HCT116 (cell line): ENCODE measurements at regions not wholly inside any gene's neighbourhood (a gene's known extent, or its start where the extent isn't known, plus 50 kb on each side); places are given as distances from the start of the nearest gene placed in this dataset.

Experiments
- ATAC-seq: fragments of 200-7000 bp; cut with Tn5 transposase; 2 replicates; pipeline ENCODE4 v1.9.1; 2020; ENCODE audit warnings: mild to moderate bottlenecking, moderate library complexity
- BruUV-seq: library from RNA; stranded (reverse); fragments of 400-500 nt; replicated peaks from 2 replicates; lab custom pipeline; 2021; lab: Mats Ljungman, UMichigan
- CTCF ChIA-PET: fragments of 300-600 bp; sonication (Branson Sonifier 250); formaldehyde crosslinking; loops from one replicate; lab custom pipeline; 2021; ENCODE audit warnings: antibody characterized with exemption; lab: Charles Lee
- POLR2A ChIA-PET: fragments of 300-600, 350-600 bp; sonication (Branson Sonifier 250); formaldehyde crosslinking; loops from one replicate; lab custom pipeline; 2021; ENCODE audit warnings: antibody characterized with exemption; lab: Charles Lee
- RAD21 ChIA-PET, 2 experiments: fragments of 300-600 bp; sonication (Branson Sonifier 250); formaldehyde crosslinking; loops; one replicate each; lab custom pipeline; 2023; ENCODE audit warnings: low total read pairs in 2 of 2; ENCODE audit not compliant: uncharacterized antibody in 2 of 2, unreplicated experiment in 2 of 2, low non-redundant PET in 1 of 2; lab: Charles Lee
- DNase-seq: peaks from one replicate; pipeline ENCODE4 v3.0.0-alpha.2; 2010; ENCODE audit warnings: low read depth, low spot score
- H2AFZ ChIP-seq: fragments of 200-600 bp; shearing (Covaris generic), sonication (generic); 2 replicates; pipeline ENCODE4 v1.6.1; 2017; ENCODE audit warnings: low read depth, mixed run types, mixed read lengths, antibody characterized with exemption, low read length; ENCODE audit not compliant: poor library complexity, severe bottlenecking
- H3K27ac ChIP-seq: 2 replicates; pipeline ENCODE4 v1.5.1; 2012; ENCODE audit warnings: low read depth, low read length
- H3K27me3 ChIP-seq: fragments of 200-600 bp; sonication (generic); 2 replicates; pipeline ENCODE4 v1.6.1; 2016; ENCODE audit warnings: mixed run types, low read length, mixed read lengths; ENCODE audit not compliant: insufficient read depth
- H3K36me3 ChIP-seq, 2 experiments: fragments of 200-500 bp in 1 of 2; fragments of 200-600 bp in 1 of 2; sonication (Bioruptor generic) in 1 of 2; sonication (generic) in 1 of 2; 2 replicates each; pipeline versions ENCODE4 v1.5.1 to v1.6.1; 2014 to 2016; ENCODE audit warnings: low read length in 2 of 2, inconsistent platforms in 1 of 2, mixed read lengths in 1 of 2, mixed run types in 1 of 2; ENCODE audit not compliant: insufficient read depth in 2 of 2, control insufficient read depth in 1 of 2
- H3K4me1 ChIP-seq, 2 experiments: fragments of 200-600 bp in 1 of 2; sonication (generic) in 1 of 2; 2 replicates each; pipeline versions ENCODE4 v1.5.1 to v1.6.1; 2012 to 2017; ENCODE audit warnings: low read length in 2 of 2, inconsistent platforms in 1 of 2, mild to moderate bottlenecking in 1 of 2, mixed read lengths in 1 of 2, mixed run types in 1 of 2, moderate library complexity in 1 of 2; ENCODE audit not compliant: insufficient read depth in 2 of 2, control insufficient read depth in 1 of 2
- H3K4me2 ChIP-seq: fragments of 200-600 bp; sonication (generic); 2 replicates; pipeline ENCODE4 v1.6.1; 2017; ENCODE audit warnings: mixed run types, low read length, mixed read lengths
- H3K4me3 ChIP-seq, 2 experiments: fragments of 200-600 bp in 1 of 2; sonication (generic) in 1 of 2; replicated peaks in 1 of 2; 2 replicates each; pipeline ENCODE4 v1.5.1; 2011 to 2016; ENCODE audit warnings: low read length in 2 of 2, control low read depth in 1 of 2, low read depth in 1 of 2, mild to moderate bottlenecking in 1 of 2, mixed read lengths in 1 of 2, mixed run types in 1 of 2
- H3K79me2 ChIP-seq: fragments of 200-600 bp; sonication (generic); 2 replicates; pipeline ENCODE4 v1.6.1; 2017; ENCODE audit warnings: mild to moderate bottlenecking, mixed run types, low read length, moderate library complexity, mixed read lengths; ENCODE audit not compliant: insufficient read depth
- H3K9ac ChIP-seq: fragments of 200-600 bp; sonication (generic); 2 replicates; pipeline ENCODE4 v1.6.1; 2016; ENCODE audit warnings: low read length, mixed read lengths
- H3K9me2 ChIP-seq: fragments of 200-600 bp; sonication (generic), shearing (Covaris generic); 2 replicates; pipeline ENCODE4 v1.6.1; 2017; ENCODE audit warnings: mixed run types, mild to moderate bottlenecking, moderate library complexity; ENCODE audit not compliant: insufficient read depth
- H3K9me3 ChIP-seq, 2 experiments: fragments of 200-500 bp in 1 of 2; fragments of 200-600 bp in 1 of 2; sonication (Bioruptor generic) in 1 of 2; sonication (generic) in 1 of 2; 2 replicates each; pipeline ENCODE4 v1.6.1; 2014 to 2017; ENCODE audit warnings: low read length in 2 of 2, mixed read lengths in 2 of 2, inconsistent platforms in 1 of 2, low read depth in 1 of 2, mild to moderate bottlenecking in 1 of 2, mixed run types in 1 of 2, moderate library complexity in 1 of 2; ENCODE audit not compliant: control insufficient read depth in 1 of 2, insufficient read depth in 1 of 2
- H4K20me1 ChIP-seq: fragments of 200-600 bp; sonication (generic), shearing (Covaris generic); 2 replicates; pipeline ENCODE4 v1.6.1; 2017; ENCODE audit warnings: mixed run types, mild to moderate bottlenecking, moderate library complexity; ENCODE audit not compliant: insufficient read depth
- CBX3 ChIP-seq: IDR thresholded peaks from 2 replicates; pipeline ENCODE4 v1.6.1; 2012; ENCODE audit warnings: low read depth
- CEBPB ChIP-seq: IDR thresholded peaks from 2 replicates; pipeline ENCODE4 v1.6.1; 2012; ENCODE audit warnings: low read depth
- EZH2 ChIP-seq: fragments of 200-600 bp; sonication (generic); IDR thresholded peaks from 2 replicates; pipeline ENCODE4 v1.6.1; 2017; ENCODE audit warnings: antibody characterized with exemption, mixed run types
- EZH2phosphoT487 ChIP-seq: fragments of 200-600 bp; IDR thresholded peaks from 2 replicates; pipeline ENCODE4 v1.6.1; 2018; ENCODE audit warnings: antibody characterized with exemption, borderline replicate concordance
- JUND ChIP-seq: IDR thresholded peaks from 2 replicates; pipeline ENCODE4 v1.6.1; 2012
- POLR2A ChIP-seq: IDR thresholded peaks from 2 replicates; pipeline ENCODE4 v1.7.0; 2011; ENCODE audit warnings: borderline replicate concordance; ENCODE audit not compliant: insufficient read depth, insufficient read length; ENCODE audit errors: extremely low read depth
- POLR2AphosphoS5 ChIP-seq: IDR thresholded peaks from 2 replicates; pipeline ENCODE4 v1.6.1; 2011; ENCODE audit warnings: mild to moderate bottlenecking, low read depth, low read length, moderate library complexity
- SIN3A ChIP-seq: IDR thresholded peaks from 2 replicates; pipeline ENCODE4 v1.6.1; 2012; ENCODE audit warnings: low read depth
- SP1 ChIP-seq: IDR thresholded peaks from 2 replicates; pipeline ENCODE4 v1.6.1; 2012; ENCODE audit warnings: low read depth
- SRF ChIP-seq: IDR thresholded peaks from 2 replicates; pipeline ENCODE4 v1.6.1; 2012; ENCODE audit warnings: low read depth
- TCF7L2 ChIP-seq: IDR thresholded peaks from 2 replicates; pipeline ENCODE4 v1.7.0; 2011; ENCODE audit warnings: borderline replicate concordance, inconsistent platforms; ENCODE audit not compliant: insufficient read depth, insufficient read length; ENCODE audit errors: extremely low read depth
- YY1 ChIP-seq: IDR thresholded peaks from 2 replicates; pipeline ENCODE4 v1.6.1; 2011; ENCODE audit warnings: low read length, low read depth, moderate library complexity, mild to moderate bottlenecking; ENCODE audit not compliant: insufficient replicate concordance; ENCODE audit errors: extremely low read depth
- ZFX ChIP-seq: fragments of 450-650 bp; IDR thresholded peaks from 2 replicates; pipeline ENCODE4 v1.6.1; 2017
- ZNF274 ChIP-seq: fragments of 200-500 bp; sonication (Bioruptor generic); IDR thresholded peaks from 2 replicates; pipeline ENCODE4 v1.6.1; 2014; ENCODE audit warnings: mild to moderate bottlenecking, low read depth, low read length, inconsistent platforms
- intact Hi-C: fragments of 100-400 bp; cut with micrococcal nuclease; formaldehyde crosslinking; loops from 2 replicates; pipeline ENCODE4 v1.10.0; 2022
- TF ChIP-seq, protein P1 (sequence below), 3 experiments: fragments of 200-600 bp in 1 of 3; sonication (generic) in 1 of 3; IDR thresholded peaks in 2 of 3; conservative IDR thresholded peaks in 1 of 3; 2 replicates each; pipeline ENCODE4 v1.5.1; 2012 to 2017; ENCODE audit warnings: low read depth in 2 of 3, low read length in 2 of 3, antibody characterized with exemption in 1 of 3, borderline replicate concordance in 1 of 3, control low read depth in 1 of 3, mild to moderate bottlenecking in 1 of 3, mixed read lengths in 1 of 3, mixed run types in 1 of 3, moderate library complexity in 1 of 3; ENCODE audit not compliant: insufficient read depth in 1 of 3
- TF ChIP-seq, protein P2 (sequence below): IDR thresholded peaks from 2 replicates; pipeline ENCODE4 v1.6.1; 2011; ENCODE audit warnings: mild to moderate bottlenecking, low read length, moderate library complexity; ENCODE audit not compliant: insufficient replicate concordance; ENCODE audit errors: extremely low read depth
- TF ChIP-seq, protein P3 (sequence below): IDR thresholded peaks from 2 replicates; pipeline ENCODE4 v1.6.1; 2012
- TF ChIP-seq, protein P4 (sequence below): IDR thresholded peaks from 2 replicates; pipeline ENCODE4 v1.6.1; 2012; ENCODE audit warnings: low read depth

DNA sequence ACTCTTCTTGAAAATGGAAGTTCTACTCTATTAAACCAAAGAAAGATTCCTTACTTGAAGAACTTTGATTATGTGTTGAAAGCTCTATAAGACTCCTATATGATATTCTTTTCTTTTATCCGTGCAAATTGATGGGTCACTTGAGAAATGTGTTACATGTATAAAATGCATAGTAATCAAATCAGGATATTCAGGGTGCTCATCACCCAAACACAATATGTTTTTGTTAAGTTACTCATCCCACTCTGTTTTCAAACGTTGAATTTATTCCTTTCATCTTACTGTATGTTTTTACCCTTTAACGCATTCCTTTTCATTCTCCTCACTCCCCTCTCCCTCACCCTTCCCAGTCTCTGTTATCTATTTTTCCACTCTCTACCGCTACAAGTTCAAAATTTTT lies 305.5 kb upstream of the KYNU start:
- intact Hi-C loops: no loop called here
- POLR2A ChIA-PET: no interaction called here
- Histone ChIP-seq H4K20me1 (no peaks in the 10 kb centered on the region), H3K79me2 (no peaks in the 10 kb centered on the region), H2AFZ (no peak overlapping the region), H3K9me2 (no peaks in the 10 kb centered on the region), H3K9me3 (no peaks in the 10 kb centered on the region), H3K36me3 (no peaks in the 10 kb centered on the region), H3K4me2 (no peak overlapping the region), H3K9ac (no peak overlapping the region), H3K27ac (no peak overlapping the region), H3K4me1 (no peaks in the 10 kb centered on the region), H3K4me3 (no peak overlapping the region), H3K27me3 (no peaks in the 10 kb centered on the region)
- TF ChIP-seq YY1 (no peak), JUND (no peak), SP1 (no peak), SIN3A (no peak), CBX3 (no peak), ZFX (no peak), ZNF274 (no peak), EZH2 (no peak), SRF (no peak), EZH2phosphoT487 (no peak), POLR2AphosphoS5 (no peak), POLR2A (no peak), CEBPB (no peak), TCF7L2 (no peak)
- TF ChIP-seq, protein P1, sequence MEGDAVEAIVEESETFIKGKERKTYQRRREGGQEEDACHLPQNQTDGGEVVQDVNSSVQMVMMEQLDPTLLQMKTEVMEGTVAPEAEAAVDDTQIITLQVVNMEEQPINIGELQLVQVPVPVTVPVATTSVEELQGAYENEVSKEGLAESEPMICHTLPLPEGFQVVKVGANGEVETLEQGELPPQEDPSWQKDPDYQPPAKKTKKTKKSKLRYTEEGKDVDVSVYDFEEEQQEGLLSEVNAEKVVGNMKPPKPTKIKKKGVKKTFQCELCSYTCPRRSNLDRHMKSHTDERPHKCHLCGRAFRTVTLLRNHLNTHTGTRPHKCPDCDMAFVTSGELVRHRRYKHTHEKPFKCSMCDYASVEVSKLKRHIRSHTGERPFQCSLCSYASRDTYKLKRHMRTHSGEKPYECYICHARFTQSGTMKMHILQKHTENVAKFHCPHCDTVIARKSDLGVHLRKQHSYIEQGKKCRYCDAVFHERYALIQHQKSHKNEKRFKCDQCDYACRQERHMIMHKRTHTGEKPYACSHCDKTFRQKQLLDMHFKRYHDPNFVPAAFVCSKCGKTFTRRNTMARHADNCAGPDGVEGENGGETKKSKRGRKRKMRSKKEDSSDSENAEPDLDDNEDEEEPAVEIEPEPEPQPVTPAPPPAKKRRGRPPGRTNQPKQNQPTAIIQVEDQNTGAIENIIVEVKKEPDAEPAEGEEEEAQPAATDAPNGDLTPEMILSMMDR (IDR thresholded peaks at IDR 0.05 in 2 of 3, conservative IDR thresholded peaks at IDR 0.05 in 1 of 3; ENCODE audit: borderline replicate concordance in 1 of 3, insufficient read depth in 1 of 3, low read depth in 2 of 3, low read length in 2 of 3): no peak
- TF ChIP-seq, protein P2, sequence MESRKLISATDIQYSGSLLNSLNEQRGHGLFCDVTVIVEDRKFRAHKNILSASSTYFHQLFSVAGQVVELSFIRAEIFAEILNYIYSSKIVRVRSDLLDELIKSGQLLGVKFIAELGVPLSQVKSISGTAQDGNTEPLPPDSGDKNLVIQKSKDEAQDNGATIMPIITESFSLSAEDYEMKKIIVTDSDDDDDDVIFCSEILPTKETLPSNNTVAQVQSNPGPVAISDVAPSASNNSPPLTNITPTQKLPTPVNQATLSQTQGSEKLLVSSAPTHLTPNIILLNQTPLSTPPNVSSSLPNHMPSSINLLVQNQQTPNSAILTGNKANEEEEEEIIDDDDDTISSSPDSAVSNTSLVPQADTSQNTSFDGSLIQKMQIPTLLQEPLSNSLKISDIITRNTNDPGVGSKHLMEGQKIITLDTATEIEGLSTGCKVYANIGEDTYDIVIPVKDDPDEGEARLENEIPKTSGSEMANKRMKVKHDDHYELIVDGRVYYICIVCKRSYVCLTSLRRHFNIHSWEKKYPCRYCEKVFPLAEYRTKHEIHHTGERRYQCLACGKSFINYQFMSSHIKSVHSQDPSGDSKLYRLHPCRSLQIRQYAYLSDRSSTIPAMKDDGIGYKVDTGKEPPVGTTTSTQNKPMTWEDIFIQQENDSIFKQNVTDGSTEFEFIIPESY: no peak
- TF ChIP-seq, protein P3, sequence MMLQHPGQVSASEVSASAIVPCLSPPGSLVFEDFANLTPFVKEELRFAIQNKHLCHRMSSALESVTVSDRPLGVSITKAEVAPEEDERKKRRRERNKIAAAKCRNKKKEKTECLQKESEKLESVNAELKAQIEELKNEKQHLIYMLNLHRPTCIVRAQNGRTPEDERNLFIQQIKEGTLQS: no peak
- TF ChIP-seq, protein P4, sequence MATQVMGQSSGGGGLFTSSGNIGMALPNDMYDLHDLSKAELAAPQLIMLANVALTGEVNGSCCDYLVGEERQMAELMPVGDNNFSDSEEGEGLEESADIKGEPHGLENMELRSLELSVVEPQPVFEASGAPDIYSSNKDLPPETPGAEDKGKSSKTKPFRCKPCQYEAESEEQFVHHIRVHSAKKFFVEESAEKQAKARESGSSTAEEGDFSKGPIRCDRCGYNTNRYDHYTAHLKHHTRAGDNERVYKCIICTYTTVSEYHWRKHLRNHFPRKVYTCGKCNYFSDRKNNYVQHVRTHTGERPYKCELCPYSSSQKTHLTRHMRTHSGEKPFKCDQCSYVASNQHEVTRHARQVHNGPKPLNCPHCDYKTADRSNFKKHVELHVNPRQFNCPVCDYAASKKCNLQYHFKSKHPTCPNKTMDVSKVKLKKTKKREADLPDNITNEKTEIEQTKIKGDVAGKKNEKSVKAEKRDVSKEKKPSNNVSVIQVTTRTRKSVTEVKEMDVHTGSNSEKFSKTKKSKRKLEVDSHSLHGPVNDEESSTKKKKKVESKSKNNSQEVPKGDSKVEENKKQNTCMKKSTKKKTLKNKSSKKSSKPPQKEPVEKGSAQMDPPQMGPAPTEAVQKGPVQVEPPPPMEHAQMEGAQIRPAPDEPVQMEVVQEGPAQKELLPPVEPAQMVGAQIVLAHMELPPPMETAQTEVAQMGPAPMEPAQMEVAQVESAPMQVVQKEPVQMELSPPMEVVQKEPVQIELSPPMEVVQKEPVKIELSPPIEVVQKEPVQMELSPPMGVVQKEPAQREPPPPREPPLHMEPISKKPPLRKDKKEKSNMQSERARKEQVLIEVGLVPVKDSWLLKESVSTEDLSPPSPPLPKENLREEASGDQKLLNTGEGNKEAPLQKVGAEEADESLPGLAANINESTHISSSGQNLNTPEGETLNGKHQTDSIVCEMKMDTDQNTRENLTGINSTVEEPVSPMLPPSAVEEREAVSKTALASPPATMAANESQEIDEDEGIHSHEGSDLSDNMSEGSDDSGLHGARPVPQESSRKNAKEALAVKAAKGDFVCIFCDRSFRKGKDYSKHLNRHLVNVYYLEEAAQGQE: no peak
- ATAC-seq: no peak
- RAD21 ChIA-PET: no interaction called here
- DNase-seq: no peak
- CTCF ChIA-PET: no interaction called here
- no TSS peak for BruUV-seq
